Gastroesophageal sphincter (tissue), 3 donors: ENCODE measurements at regions not wholly inside any gene's neighbourhood (a gene's known extent, or its start where the extent isn't known, plus 50 kb on each side); places are given as distances from the start of the nearest gene placed in this dataset.
A peak's percentile ranks its signal among the peaks of the same experiment; 100 is the strongest.

Experiments used
- CTCF ChIP-seq, 4 experiments: fragments of 200-600 bp in 2 of 4; fragments of 450-650 bp in 2 of 4; sonication (generic) in 1 of 4; IDR thresholded peaks; one replicate each; pipeline ENCODE4 v1.5.1; 2017 to 2019; ENCODE audit warnings: antibody characterized with exemption in 4 of 4, mild to moderate bottlenecking in 2 of 4, moderate library complexity in 2 of 4
- POLR2AphosphoS5 ChIP-seq: sonication (generic); formaldehyde crosslinking; IDR thresholded peaks from one replicate; pipeline ENCODE4 v1.6.1; 2017; ENCODE audit warnings: antibody characterized with exemption

GRCh38 chr15:70362886-70363285, 265.2 kb upstream of the TLE3 start:
- TF ChIP-seq CTCF (IDR thresholded peaks at IDR 0.05), result peak in 3 of 4 experiments; percentile 59 to 83 (median 59)
- TF ChIP-seq POLR2AphosphoS5, result no peak
